GM23338 (cell line): ENCODE measurements at regions not wholly inside any gene's neighbourhood (a gene's known extent, or its start where the extent isn't known, plus 50 kb on each side); places are given as distances from the start of the nearest gene placed in this dataset.

Experiments
- ATAC-seq: fragments of 200-7000 bp; cut with Tn5 transposase; 3 replicates; pipeline ENCODE4 v1.9.1; 2020
- DNase-seq: peaks from one replicate; pipeline ENCODE4 v3.0.0-alpha.2; 2015; ENCODE audit warnings: low spot score
- H2AFZ ChIP-seq: fragments of 200-600 bp; sonication (generic); 2 replicates; pipeline ENCODE4 v1.8.0; 2016; ENCODE audit warnings: antibody characterized with exemption, mild to moderate bottlenecking, moderate library complexity
- H3F3A ChIP-seq: fragments of 200-600 bp; sonication (generic); replicated peaks from 2 replicates; pipeline ENCODE4 v1.8.0; 2017; ENCODE audit warnings: antibody characterized with exemption, mixed run types, low read depth
- H3K27ac ChIP-seq: fragments of 200-600 bp; sonication (generic); 2 replicates; pipeline ENCODE4 v1.6.1; 2016; ENCODE audit warnings: low read depth
- H3K27me3 ChIP-seq: fragments of 200-600 bp; sonication (generic); 2 replicates; pipeline ENCODE4 v1.8.0; 2016; ENCODE audit warnings: mild to moderate bottlenecking, mixed run types, moderate library complexity; ENCODE audit not compliant: insufficient read depth
- H3K36me3 ChIP-seq: fragments of 200-600 bp; sonication (generic); 2 replicates; pipeline ENCODE4 v1.8.0; 2016; ENCODE audit warnings: mild to moderate bottlenecking; ENCODE audit not compliant: insufficient read depth
- H3K4me1 ChIP-seq: fragments of 200-600 bp; sonication (generic); 2 replicates; pipeline ENCODE4 v1.8.0; 2016; ENCODE audit warnings: mild to moderate bottlenecking, moderate library complexity; ENCODE audit not compliant: insufficient read depth
- H3K4me2 ChIP-seq: fragments of 200-600 bp; sonication (generic); 2 replicates; pipeline ENCODE4 v1.7.1; 2017; ENCODE audit warnings: mixed run types
- H3K4me3 ChIP-seq: fragments of 200-600 bp; sonication (generic); 2 replicates; pipeline ENCODE4 v1.6.1; 2016; ENCODE audit warnings: mixed run types
- H3K79me2 ChIP-seq: fragments of 200-600 bp; sonication (generic); replicated peaks from 2 replicates; pipeline ENCODE4 v1.8.0; 2017; ENCODE audit warnings: mild to moderate bottlenecking; ENCODE audit not compliant: insufficient read depth
- H3K9me2 ChIP-seq: fragments of 200-600 bp; sonication (generic); 2 replicates; pipeline ENCODE4 v1.8.0; 2017; ENCODE audit not compliant: insufficient read depth
- H4K20me1 ChIP-seq: fragments of 200-600 bp; sonication (generic); replicated peaks from 2 replicates; pipeline ENCODE4 v1.8.0; 2017; ENCODE audit warnings: mild to moderate bottlenecking; ENCODE audit not compliant: insufficient read depth
- H3K27ac Mint-ChIP-seq: 2 replicates; pipeline ENCODE4 v1.8.0; 2020; ENCODE audit warnings: inconsistent platforms, mild to moderate bottlenecking, moderate library complexity, mixed read lengths
- H3K27me3 Mint-ChIP-seq: 3 replicates; pipeline ENCODE4 v1.8.0; 2022; ENCODE audit warnings: low read depth, mild to moderate bottlenecking, moderate library complexity, mixed read lengths, inconsistent platforms; ENCODE audit not compliant: insufficient read depth, poor library complexity
- H3K36me3 Mint-ChIP-seq: 3 replicates; pipeline ENCODE4 v1.8.0; 2021; ENCODE audit warnings: low read depth, mild to moderate bottlenecking, inconsistent platforms, moderate library complexity, mixed read lengths
- H3K4me1 Mint-ChIP-seq: 3 replicates; pipeline ENCODE4 v1.8.0; 2020; ENCODE audit warnings: mild to moderate bottlenecking, inconsistent platforms, mixed read lengths
- H3K4me3 Mint-ChIP-seq: 3 replicates; pipeline ENCODE4 v1.8.0; 2021; ENCODE audit warnings: moderate library complexity, mild to moderate bottlenecking, inconsistent platforms, mixed read lengths
- H3K9me3 Mint-ChIP-seq: 3 replicates; pipeline ENCODE4 v1.8.0; 2020; ENCODE audit warnings: moderate library complexity, mild to moderate bottlenecking, inconsistent platforms, mixed read lengths
- CREB1 ChIP-seq: fragments of 250-450 bp; sonication (Bioruptor Pico); IDR thresholded peaks from 2 replicates; pipeline ENCODE4 v1.5.0; 2020; ENCODE audit warnings: low read depth, mild to moderate bottlenecking, moderate library complexity
- ETS1 ChIP-seq: IDR thresholded peaks from 2 replicates; pipeline ENCODE4 v1.6.1; 2016; ENCODE audit warnings: antibody characterized with exemption
- EZH2 ChIP-seq: fragments of 200-600 bp; sonication (generic); IDR thresholded peaks from one replicate; pipeline ENCODE4 v1.8.0; 2017; ENCODE audit warnings: antibody characterized with exemption, mild to moderate bottlenecking, low read depth; ENCODE audit not compliant: unreplicated experiment
- EZH2phosphoT487 ChIP-seq: fragments of 200-600 bp; sonication (generic); IDR thresholded peaks from one replicate; pipeline ENCODE4 v1.8.1; 2018; ENCODE audit warnings: antibody characterized with exemption; ENCODE audit not compliant: unreplicated experiment
- JUNB ChIP-seq: IDR thresholded peaks from one replicate; pipeline ENCODE4 v1.6.1; 2016; ENCODE audit warnings: antibody characterized with exemption; ENCODE audit not compliant: unreplicated experiment
- NANOG ChIP-seq: IDR thresholded peaks from 2 replicates; pipeline ENCODE4 v1.6.1; 2016; ENCODE audit warnings: antibody characterized with exemption, borderline replicate concordance
- STAT1 ChIP-seq: IDR thresholded peaks from one replicate; pipeline ENCODE4 v1.6.1; 2016; ENCODE audit warnings: antibody characterized with exemption; ENCODE audit not compliant: unreplicated experiment
- ZNF114 ChIP-seq: fragments of 250-450 bp; sonication (Bioruptor Pico); IDR thresholded peaks from 2 replicates; pipeline ENCODE4 v1.5.0; 2020; ENCODE audit warnings: mild to moderate bottlenecking, moderate library complexity
- ZNF331 ChIP-seq: fragments of 250-450 bp; sonication (Bioruptor Pico); IDR thresholded peaks from 2 replicates; pipeline ENCODE4 v1.5.0; 2020; ENCODE audit warnings: low read depth, mild to moderate bottlenecking, moderate library complexity
- TF ChIP-seq, protein P1 (sequence below): fragments of 250-450 bp; sonication (Bioruptor Pico); IDR thresholded peaks from 2 replicates; pipeline ENCODE4 v1.5.0; 2020; ENCODE audit warnings: mild to moderate bottlenecking, moderate library complexity
- TF ChIP-seq, protein P2 (sequence below): IDR thresholded peaks from one replicate; pipeline ENCODE4 v1.6.1; 2018; ENCODE audit warnings: antibody characterized with exemption; ENCODE audit not compliant: unreplicated experiment
- TF ChIP-seq, protein P3 (sequence below), 2 experiments: fragments of 200-600 bp in 1 of 2; sonication (generic) in 1 of 2; conservative IDR thresholded peaks; 2 replicates each; pipeline versions ENCODE4 v1.5.1 to v1.6.1; 2016 to 2017; ENCODE audit warnings: antibody characterized with exemption in 2 of 2, low read depth in 2 of 2, mild to moderate bottlenecking in 2 of 2, moderate library complexity in 1 of 2

- TF ChIP-seq, protein P1, sequence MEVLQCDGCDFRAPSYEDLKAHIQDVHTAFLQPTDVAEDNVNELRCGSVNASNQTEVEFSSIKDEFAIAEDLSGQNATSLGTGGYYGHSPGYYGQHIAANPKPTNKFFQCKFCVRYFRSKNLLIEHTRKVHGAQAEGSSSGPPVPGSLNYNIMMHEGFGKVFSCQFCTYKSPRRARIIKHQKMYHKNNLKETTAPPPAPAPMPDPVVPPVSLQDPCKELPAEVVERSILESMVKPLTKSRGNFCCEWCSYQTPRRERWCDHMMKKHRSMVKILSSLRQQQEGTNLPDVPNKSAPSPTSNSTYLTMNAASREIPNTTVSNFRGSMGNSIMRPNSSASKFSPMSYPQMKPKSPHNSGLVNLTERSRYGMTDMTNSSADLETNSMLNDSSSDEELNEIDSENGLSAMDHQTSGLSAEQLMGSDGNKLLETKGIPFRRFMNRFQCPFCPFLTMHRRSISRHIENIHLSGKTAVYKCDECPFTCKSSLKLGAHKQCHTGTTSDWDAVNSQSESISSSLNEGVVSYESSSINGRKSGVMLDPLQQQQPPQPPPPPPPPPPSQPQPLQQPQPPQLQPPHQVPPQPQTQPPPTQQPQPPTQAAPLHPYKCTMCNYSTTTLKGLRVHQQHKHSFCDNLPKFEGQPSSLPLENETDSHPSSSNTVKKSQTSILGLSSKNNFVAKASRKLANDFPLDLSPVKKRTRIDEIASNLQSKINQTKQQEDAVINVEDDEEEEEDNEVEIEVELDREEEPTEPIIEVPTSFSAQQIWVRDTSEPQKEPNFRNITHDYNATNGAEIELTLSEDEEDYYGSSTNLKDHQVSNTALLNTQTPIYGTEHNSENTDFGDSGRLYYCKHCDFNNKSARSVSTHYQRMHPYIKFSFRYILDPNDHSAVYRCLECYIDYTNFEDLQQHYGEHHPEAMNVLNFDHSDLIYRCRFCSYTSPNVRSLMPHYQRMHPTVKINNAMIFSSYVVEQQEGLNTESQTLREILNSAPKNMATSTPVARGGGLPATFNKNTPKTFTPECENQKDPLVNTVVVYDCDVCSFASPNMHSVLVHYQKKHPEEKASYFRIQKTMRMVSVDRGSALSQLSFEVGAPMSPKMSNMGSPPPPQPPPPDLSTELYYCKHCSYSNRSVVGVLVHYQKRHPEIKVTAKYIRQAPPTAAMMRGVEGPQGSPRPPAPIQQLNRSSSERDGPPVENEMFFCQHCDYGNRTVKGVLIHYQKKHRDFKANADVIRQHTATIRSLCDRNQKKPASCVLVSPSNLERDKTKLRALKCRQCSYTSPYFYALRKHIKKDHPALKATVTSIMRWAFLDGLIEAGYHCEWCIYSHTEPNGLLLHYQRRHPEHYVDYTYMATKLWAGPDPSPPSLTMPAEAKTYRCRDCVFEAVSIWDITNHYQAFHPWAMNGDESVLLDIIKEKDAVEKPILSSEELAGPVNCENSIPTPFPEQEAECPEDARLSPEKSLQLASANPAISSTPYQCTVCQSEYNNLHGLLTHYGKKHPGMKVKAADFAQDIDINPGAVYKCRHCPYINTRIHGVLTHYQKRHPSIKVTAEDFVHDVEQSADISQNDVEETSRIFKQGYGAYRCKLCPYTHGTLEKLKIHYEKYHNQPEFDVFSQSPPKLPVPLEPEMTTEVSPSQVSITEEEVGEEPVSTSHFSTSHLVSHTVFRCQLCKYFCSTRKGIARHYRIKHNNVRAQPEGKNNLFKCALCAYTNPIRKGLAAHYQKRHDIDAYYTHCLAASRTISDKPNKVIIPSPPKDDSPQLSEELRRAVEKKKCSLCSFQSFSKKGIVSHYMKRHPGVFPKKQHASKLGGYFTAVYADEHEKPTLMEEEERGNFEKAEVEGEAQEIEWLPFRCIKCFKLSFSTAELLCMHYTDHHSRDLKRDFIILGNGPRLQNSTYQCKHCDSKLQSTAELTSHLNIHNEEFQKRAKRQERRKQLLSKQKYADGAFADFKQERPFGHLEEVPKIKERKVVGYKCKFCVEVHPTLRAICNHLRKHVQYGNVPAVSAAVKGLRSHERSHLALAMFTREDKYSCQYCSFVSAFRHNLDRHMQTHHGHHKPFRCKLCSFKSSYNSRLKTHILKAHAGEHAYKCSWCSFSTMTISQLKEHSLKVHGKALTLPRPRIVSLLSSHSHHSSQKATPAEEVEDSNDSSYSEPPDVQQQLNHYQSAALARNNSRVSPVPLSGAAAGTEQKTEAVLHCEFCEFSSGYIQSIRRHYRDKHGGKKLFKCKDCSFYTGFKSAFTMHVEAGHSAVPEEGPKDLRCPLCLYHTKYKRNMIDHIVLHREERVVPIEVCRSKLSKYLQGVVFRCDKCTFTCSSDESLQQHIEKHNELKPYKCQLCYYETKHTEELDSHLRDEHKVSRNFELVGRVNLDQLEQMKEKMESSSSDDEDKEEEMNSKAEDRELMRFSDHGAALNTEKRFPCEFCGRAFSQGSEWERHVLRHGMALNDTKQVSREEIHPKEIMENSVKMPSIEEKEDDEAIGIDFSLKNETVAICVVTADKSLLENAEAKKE (CRISPR knock-in tag): no peak
- TF ChIP-seq EZH2: no peak
Observed at GRCh38 chr5:39482098-39482497, 57.3 kb upstream of the DAB2 start (continued).

DNA sequence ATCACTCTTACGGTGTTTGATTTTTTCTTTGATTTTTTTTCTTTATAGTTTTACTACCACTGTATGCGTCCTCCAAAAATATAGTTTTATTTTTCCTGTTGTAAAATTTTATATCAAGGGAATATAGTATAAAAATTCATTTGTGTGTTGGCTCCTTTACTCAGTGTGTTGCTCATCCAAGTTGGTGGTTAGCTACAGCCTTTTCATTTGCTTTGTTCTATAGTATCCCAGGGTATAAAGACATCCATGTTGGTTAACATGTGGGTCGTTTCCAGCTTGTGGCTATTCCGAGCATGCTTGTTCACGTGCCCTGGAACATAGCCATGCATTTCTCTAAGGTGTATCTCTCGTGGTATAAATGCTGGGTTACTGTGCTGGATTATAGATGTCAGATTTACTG, 54.8 kb upstream of the DAB2 start:
- H3K27ac Mint-ChIP-seq: no peak overlapping the region
- no peaks in the 10 kb centered on the region for H3K36me3 Mint-ChIP-seq
- Histone ChIP-seq H4K20me1 (no peaks in the 10 kb centered on the region), H3K36me3 (no peaks in the 10 kb centered on the region), H3K4me2 (no peak overlapping the region), H3F3A (no peaks in the 10 kb centered on the region), H3K9me2 (no peaks in the 10 kb centered on the region), H3K4me1 (peaks cover 15% of the 10 kb centered on the region), H3K79me2 (no peaks in the 10 kb centered on the region), H3K4me3 (no peak overlapping the region), H3K27ac (no peak overlapping the region), H2AFZ (no peak overlapping the region), H3K27me3 (no peaks in the 10 kb centered on the region)
- ATAC-seq (no peak), DNase-seq (no peak)
- no peaks in the 10 kb centered on the region for H3K9me3 Mint-ChIP-seq
- peaks cover 2% of the 10 kb centered on the region for H3K27me3 Mint-ChIP-seq
- H3K4me3 Mint-ChIP-seq: no peak overlapping the region
- H3K4me1 Mint-ChIP-seq: peaks cover 29% of the 10 kb centered on the region
- TF ChIP-seq NANOG (no peak), EZH2phosphoT487 (no peak), STAT1 (no peak), JUNB (no peak), ZNF331 (no peak), CREB1 (CRISPR knock-in tag) (no peak), ETS1 (no peak), ZNF114 (CRISPR knock-in tag) (no peak)
- TF ChIP-seq, protein P2, sequence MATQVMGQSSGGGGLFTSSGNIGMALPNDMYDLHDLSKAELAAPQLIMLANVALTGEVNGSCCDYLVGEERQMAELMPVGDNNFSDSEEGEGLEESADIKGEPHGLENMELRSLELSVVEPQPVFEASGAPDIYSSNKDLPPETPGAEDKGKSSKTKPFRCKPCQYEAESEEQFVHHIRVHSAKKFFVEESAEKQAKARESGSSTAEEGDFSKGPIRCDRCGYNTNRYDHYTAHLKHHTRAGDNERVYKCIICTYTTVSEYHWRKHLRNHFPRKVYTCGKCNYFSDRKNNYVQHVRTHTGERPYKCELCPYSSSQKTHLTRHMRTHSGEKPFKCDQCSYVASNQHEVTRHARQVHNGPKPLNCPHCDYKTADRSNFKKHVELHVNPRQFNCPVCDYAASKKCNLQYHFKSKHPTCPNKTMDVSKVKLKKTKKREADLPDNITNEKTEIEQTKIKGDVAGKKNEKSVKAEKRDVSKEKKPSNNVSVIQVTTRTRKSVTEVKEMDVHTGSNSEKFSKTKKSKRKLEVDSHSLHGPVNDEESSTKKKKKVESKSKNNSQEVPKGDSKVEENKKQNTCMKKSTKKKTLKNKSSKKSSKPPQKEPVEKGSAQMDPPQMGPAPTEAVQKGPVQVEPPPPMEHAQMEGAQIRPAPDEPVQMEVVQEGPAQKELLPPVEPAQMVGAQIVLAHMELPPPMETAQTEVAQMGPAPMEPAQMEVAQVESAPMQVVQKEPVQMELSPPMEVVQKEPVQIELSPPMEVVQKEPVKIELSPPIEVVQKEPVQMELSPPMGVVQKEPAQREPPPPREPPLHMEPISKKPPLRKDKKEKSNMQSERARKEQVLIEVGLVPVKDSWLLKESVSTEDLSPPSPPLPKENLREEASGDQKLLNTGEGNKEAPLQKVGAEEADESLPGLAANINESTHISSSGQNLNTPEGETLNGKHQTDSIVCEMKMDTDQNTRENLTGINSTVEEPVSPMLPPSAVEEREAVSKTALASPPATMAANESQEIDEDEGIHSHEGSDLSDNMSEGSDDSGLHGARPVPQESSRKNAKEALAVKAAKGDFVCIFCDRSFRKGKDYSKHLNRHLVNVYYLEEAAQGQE: no peak
- TF ChIP-seq, protein P3, sequence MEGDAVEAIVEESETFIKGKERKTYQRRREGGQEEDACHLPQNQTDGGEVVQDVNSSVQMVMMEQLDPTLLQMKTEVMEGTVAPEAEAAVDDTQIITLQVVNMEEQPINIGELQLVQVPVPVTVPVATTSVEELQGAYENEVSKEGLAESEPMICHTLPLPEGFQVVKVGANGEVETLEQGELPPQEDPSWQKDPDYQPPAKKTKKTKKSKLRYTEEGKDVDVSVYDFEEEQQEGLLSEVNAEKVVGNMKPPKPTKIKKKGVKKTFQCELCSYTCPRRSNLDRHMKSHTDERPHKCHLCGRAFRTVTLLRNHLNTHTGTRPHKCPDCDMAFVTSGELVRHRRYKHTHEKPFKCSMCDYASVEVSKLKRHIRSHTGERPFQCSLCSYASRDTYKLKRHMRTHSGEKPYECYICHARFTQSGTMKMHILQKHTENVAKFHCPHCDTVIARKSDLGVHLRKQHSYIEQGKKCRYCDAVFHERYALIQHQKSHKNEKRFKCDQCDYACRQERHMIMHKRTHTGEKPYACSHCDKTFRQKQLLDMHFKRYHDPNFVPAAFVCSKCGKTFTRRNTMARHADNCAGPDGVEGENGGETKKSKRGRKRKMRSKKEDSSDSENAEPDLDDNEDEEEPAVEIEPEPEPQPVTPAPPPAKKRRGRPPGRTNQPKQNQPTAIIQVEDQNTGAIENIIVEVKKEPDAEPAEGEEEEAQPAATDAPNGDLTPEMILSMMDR (conservative IDR thresholded peaks at IDR 0.05; ENCODE audit: low read depth in 2 of 2): no peak
